GM10248 (cell line): ENCODE measurements at regions not wholly inside any gene's neighbourhood (a gene's known extent, or its start where the extent isn't known, plus 50 kb on each side); places are given as distances from the start of the nearest gene placed in this dataset.

Experiments
- CTCF ChIA-PET: fragments of 300-600 bp; sonication (Branson Sonifier 250); formaldehyde crosslinking; extraction: SDS; loops from one replicate; lab custom pipeline; 2021; ENCODE audit warnings: antibody characterized with exemption; lab: Yijun Ruan, JAX
- POLR2A ChIA-PET: fragments of 350-650 bp; sonication (Branson Sonifier 250); formaldehyde crosslinking; extraction: SDS; loops from one replicate; lab custom pipeline; 2020; ENCODE audit warnings: antibody characterized with exemption; lab: Yijun Ruan, JAX
- DNase-seq: peaks from one replicate; pipeline ENCODE4 v3.0.0; 2012; ENCODE audit errors: extremely low spot score
- CTCF ChIP-seq: IDR thresholded peaks from 2 replicates; pipeline ENCODE4 v1.5.1; 2012; ENCODE audit warnings: mild to moderate bottlenecking, low read depth; ENCODE audit errors: extremely low read depth, missing control alignments, control extremely low read depth

- no peak for DNase-seq
- no peak for TF ChIP-seq CTCF
- ChIA-PET POLR2A (no interaction called here), CTCF (no interaction called here)
Measured at GRCh38 chr1:2970311-2971071, 50.8 kb upstream of the ACTRT2 start.

- CTCF ChIA-PET, result no interaction called here
- no peak for DNase-seq
- no peak for TF ChIP-seq CTCF
- POLR2A ChIA-PET, result no interaction called here
Measured at GRCh38 chr1:2971101-2971501, 50.2 kb upstream of the ACTRT2 start.
